Esophagus muscularis mucosa (tissue), 4 donors: ENCODE measurements at regions not wholly inside any gene's neighbourhood (a gene's known extent, or its start where the extent isn't known, plus 50 kb on each side); places are given as distances from the start of the nearest gene placed in this dataset.

ENCODE experiments used
- EP300 ChIP-seq: sonication (generic); formaldehyde crosslinking; IDR thresholded peaks from one replicate; pipeline ENCODE4 v1.6.1; 2017; ENCODE audit warnings: antibody characterized with exemption
- POLR2A ChIP-seq: fragments of 450-650 bp; IDR thresholded peaks from one replicate; pipeline ENCODE4 v1.6.1; 2017; ENCODE audit warnings: antibody characterized with exemption, moderate library complexity, mild to moderate bottlenecking, low read depth
- POLR2AphosphoS5 ChIP-seq, 2 donors: sonication (generic); formaldehyde crosslinking; IDR thresholded peaks; one replicate each; pipeline ENCODE4 v1.6.1; 2017; ENCODE audit warnings: antibody characterized with exemption in 2 of 2
- TF ChIP-seq, protein P1 (sequence below), 3 experiments: fragments of 200-600 bp in 2 of 3; fragments of 450-650 bp in 1 of 3; sonication (generic) in 2 of 3; IDR thresholded peaks; one replicate each; pipeline ENCODE4 v1.5.1; 2017 to 2019; ENCODE audit warnings: antibody characterized with exemption in 3 of 3, mild to moderate bottlenecking in 2 of 3, moderate library complexity in 1 of 3

GRCh38 chr19:57055956-57056355 lies 63.8 kb upstream of the USP29 start:
- TF ChIP-seq, protein P1, sequence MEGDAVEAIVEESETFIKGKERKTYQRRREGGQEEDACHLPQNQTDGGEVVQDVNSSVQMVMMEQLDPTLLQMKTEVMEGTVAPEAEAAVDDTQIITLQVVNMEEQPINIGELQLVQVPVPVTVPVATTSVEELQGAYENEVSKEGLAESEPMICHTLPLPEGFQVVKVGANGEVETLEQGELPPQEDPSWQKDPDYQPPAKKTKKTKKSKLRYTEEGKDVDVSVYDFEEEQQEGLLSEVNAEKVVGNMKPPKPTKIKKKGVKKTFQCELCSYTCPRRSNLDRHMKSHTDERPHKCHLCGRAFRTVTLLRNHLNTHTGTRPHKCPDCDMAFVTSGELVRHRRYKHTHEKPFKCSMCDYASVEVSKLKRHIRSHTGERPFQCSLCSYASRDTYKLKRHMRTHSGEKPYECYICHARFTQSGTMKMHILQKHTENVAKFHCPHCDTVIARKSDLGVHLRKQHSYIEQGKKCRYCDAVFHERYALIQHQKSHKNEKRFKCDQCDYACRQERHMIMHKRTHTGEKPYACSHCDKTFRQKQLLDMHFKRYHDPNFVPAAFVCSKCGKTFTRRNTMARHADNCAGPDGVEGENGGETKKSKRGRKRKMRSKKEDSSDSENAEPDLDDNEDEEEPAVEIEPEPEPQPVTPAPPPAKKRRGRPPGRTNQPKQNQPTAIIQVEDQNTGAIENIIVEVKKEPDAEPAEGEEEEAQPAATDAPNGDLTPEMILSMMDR (IDR thresholded peaks at IDR 0.05): no peak
- TF ChIP-seq POLR2A: no peak
- TF ChIP-seq EP300: no peak
- no peak for TF ChIP-seq POLR2AphosphoS5 (IDR thresholded peaks at IDR 0.05)
